GM18519 (cell line): ENCODE measurements at regions not wholly inside any gene's neighbourhood (a gene's known extent, or its start where the extent isn't known, plus 50 kb on each side); places are given as distances from the start of the nearest gene placed in this dataset.
"Not testable (repeated sequence)": the region's sequence is repeated elsewhere in the genome, so short reads cannot be mapped to it uniquely, and the experiment has no call there.

Experiments
- ATAC-seq: cut with Tn5 transposase; IDR thresholded peaks from one replicate; pipeline ENCODE4 v1.9.1; 2021; ENCODE audit warnings: mild to moderate bottlenecking, moderate library complexity; ENCODE audit not compliant: unreplicated experiment, low FRiP score

DNA sequence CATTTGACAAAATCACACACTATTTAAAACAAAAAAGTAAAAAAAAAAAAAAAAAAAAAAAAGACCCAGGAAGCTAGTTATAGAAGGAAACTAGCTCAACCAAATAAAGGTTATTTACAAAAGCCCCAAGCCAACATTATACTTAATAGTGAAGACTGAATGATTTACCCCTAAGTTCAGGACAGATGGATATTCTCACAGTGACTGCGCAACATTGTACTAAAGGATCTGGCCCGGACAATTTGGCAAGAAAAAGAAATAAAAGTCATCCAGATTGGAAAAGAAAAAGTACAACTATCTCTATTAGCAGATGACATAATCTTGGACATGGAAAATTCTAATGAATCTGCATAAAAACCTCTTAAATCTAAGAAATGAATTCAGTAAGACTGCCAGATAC, 936.0 kb upstream of the ADAMTS5 start:
- not testable (repeated sequence) for ATAC-seq

DNA sequence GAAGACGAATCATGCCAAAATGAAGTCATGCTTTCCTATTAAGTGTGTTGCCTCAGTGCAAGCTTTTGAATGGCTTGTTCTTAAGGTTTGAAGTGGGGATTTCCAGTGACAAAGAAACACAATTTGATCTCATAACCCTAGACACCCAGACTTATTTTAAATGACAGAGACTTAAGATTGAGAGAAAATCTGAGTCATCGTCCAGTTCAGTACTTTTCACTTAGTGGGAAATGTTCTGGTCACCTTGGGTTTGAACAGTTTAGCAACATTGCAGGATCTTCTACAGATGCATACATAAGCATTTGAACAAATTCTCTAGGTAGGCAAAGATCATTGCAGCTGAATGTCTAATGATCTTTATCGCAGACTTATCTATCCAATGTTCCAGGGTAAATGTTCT, 926.7 kb upstream of the ADAMTS5 start:
- not testable (repeated sequence) for ATAC-seq

DNA sequence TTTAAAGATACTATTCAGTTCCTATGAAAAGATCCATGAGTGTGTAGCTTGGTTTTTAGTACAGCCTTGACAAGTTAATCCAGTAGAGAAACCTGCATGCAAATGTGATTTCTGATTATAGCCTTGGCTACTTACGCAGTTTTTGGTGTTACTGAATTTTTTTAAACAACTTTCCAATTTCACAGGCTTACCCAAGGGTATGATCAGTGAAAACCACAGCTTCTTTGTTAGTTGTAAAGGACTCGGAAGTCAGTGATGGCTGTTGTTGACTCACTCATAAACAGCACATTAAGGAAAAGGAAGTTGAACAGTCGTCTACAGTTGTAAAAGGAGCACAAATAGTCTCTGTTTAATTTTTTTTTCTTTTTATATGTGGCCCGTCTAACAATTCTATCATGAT, 924.6 kb upstream of the ADAMTS5 start:
- ATAC-seq, result not testable (repeated sequence)

GRCh38 chr21:27887808-27888455, 921.0 kb upstream of the ADAMTS5 start:
- ATAC-seq, result not testable (repeated sequence)

- ATAC-seq, result no peak
These were observed 918.4 kb upstream of the ADAMTS5 start for GRCh38 chr21:27885296-27885711.

GRCh38 chr21:27881331-27881730, 914.4 kb upstream of the ADAMTS5 start:
- not testable (repeated sequence) for ATAC-seq

GRCh38 chr21:27872411-27872810, 905.5 kb upstream of the ADAMTS5 start:
- not testable (repeated sequence) for ATAC-seq

- ATAC-seq, result not testable (repeated sequence)
These were observed 903.9 kb upstream of the ADAMTS5 start for GRCh38 chr21:27870755-27871154.

- not testable (repeated sequence) for ATAC-seq
These were observed 893.5 kb upstream of the ADAMTS5 start for GRCh38 chr21:27860314-27860955.

- ATAC-seq, result not testable (repeated sequence)
These were observed 891.4 kb upstream of the ADAMTS5 start for GRCh38 chr21:27858053-27858825.

GRCh38 chr21:27856988-27857387, 890.1 kb upstream of the ADAMTS5 start:
- not testable (repeated sequence) for ATAC-seq

- no peak for ATAC-seq
These were observed 874.3 kb upstream of the ADAMTS5 start for GRCh38 chr21:27841084-27841672.

GRCh38 chr21:27840262-27840661, 873.4 kb upstream of the ADAMTS5 start:
- no peak for ATAC-seq

- ATAC-seq, result no peak
These were observed 872.7 kb upstream of the ADAMTS5 start for GRCh38 chr21:27839512-27840115.

GRCh38 chr21:27838573-27838972, 871.7 kb upstream of the ADAMTS5 start:
- no peak for ATAC-seq

DNA sequence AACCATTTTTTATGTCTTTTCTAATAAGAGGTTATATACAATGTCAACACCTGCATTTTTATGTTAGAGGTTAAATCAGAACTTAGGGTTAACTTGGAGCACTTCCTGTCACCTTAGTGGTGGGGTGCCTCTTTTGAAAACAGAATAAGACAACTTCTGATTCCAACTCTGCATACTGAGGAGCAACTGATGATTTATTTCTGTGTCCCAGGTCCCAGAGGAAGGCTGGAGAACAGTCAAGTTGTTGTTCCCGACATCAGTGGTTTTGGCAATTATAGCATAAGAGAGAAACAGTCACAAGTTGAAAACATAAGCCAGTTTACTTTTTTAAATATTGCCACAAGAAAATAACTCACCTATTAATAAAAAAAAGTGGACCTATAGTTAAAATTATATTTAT, 871.0 kb upstream of the ADAMTS5 start:
- no peak for ATAC-seq

DNA sequence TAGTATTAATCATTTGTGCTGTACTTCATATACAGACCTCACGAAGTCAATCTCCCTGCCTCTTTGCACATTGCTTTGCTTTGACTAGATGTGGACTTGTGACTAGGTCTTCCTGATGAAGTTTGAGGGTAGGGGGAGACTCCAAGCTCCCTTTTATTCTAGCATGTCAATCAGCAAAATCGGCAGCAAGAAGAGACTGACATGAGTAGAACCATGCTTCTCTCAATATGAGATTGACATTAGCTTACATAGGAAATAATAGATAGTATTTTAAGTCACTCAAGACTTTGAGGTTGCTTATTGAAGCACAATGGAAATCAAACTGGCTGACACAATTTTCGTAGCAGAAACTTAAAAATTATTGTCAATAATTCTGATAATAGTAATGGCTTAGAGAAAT, 866.4 kb upstream of the ADAMTS5 start:
- ATAC-seq, result no peak

DNA sequence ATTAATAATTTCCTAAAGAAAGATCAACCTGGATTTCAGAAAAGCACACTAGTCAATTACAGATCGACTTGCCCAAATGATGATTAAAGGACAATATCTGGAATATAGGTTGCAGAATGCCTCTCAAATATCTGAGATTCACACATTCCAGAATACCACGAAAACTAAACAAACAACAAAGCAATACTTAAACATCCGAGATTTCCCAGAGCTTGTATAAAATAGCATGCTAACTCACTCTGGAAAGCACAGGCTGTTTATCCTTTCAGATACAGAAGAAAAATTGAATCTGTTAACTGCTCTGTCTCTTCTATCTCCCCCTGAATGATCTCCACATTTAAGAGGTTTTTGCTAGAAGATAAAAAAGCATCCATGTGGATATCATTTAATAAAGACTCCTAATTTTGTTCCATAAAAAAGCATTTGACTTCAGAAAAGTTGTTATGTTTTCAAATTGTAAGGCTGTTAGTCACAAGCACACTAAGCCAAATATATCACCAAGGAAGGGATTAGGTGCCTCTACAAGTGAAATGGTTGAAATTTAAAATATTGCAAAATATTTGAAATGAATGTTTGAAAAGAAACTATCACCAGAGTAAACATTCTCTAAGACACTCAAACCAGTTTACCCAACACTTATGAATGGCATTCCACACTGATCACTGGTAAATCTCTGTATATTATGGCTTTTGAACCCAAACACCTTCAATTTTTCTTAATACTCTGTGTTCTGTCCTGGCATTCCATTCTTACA, 865.1 kb upstream of the ADAMTS5 start:
- ATAC-seq, result no peak

DNA sequence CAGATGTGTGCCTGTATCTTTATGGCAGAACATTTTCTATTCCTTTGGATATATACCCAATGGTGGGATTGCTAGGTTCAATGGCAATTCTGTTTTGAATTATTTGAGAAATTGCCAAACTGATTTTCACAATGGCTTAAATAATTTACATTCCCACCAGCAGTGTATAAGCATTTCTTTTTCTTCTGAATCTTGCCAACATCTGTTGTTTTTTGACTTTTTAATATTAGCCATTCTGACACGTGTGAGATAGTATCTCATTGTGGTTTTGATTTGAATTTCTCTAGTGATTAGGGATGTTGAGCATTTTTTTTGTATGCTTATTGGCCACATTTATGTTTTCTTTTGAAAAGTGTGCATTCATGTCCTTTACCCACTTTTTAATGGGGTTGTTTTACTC, 864.3 kb upstream of the ADAMTS5 start:
- no peak for ATAC-seq

GRCh38 chr21:27827972-27828371, 861.1 kb upstream of the ADAMTS5 start:
- ATAC-seq, result no peak
